Nephron (organoid): ENCODE measurements at regions not wholly inside any gene's neighbourhood (a gene's known extent, or its start where the extent isn't known, plus 50 kb on each side); places are given as distances from the start of the nearest gene placed in this dataset.
"Not testable (repeated sequence)": the region's sequence is repeated elsewhere in the genome, so short reads cannot be mapped to it uniquely, and the experiment has no call there.

ENCODE experiments used
- H3K27ac Mint-ChIP-seq, 3 experiments: 2 replicates each; pipeline ENCODE4 v1.8.0; 2020; ENCODE audit warnings: mixed read lengths in 3 of 3, mild to moderate bottlenecking in 2 of 3, moderate library complexity in 1 of 3
- H3K27me3 Mint-ChIP-seq: 2 replicates; pipeline ENCODE4 v1.8.0; 2021; ENCODE audit warnings: low read depth, mild to moderate bottlenecking, moderate library complexity, mixed read lengths
- H3K36me3 Mint-ChIP-seq: 2 replicates; pipeline ENCODE4 v1.8.0; 2020; ENCODE audit warnings: low read depth, mixed read lengths
- H3K4me1 Mint-ChIP-seq: 2 replicates; pipeline ENCODE4 v1.8.0; 2020; ENCODE audit warnings: mixed read lengths
- H3K4me3 Mint-ChIP-seq, 3 experiments: 2 replicates each; pipeline ENCODE4 v1.8.0; 2020; ENCODE audit warnings: mild to moderate bottlenecking in 3 of 3, mixed read lengths in 3 of 3, moderate library complexity in 2 of 3
- H3K9me3 Mint-ChIP-seq: 2 replicates; pipeline ENCODE4 v1.8.0; 2020; ENCODE audit warnings: mixed read lengths
- CTCF ChIP-seq, 3 experiments: fragments of 200-600 bp; sonication (generic); IDR thresholded peaks; one replicate each; pipeline ENCODE4 v1.5.0; 2021; ENCODE audit warnings: antibody characterized with exemption in 3 of 3; ENCODE audit not compliant: unreplicated experiment in 3 of 3

GRCh38 chr14:56004323-56004722 lies 113.9 kb upstream of the PELI2 start:
- Mint-ChIP-seq H3K27me3 (peaks cover 7% of the 10 kb centered on the region), H3K9me3 (peaks cover 15% of the 10 kb centered on the region), H3K27ac (peak overlapping the region; percentile 84 to 89 (median 84)), H3K36me3 (no peaks in the 10 kb centered on the region), H3K4me3 (no peak overlapping the region), H3K4me1 (peaks cover 22% of the 10 kb centered on the region)
- TF ChIP-seq CTCF (IDR thresholded peaks at IDR 0.05; ENCODE audit: unreplicated experiment in 3 of 3) = no peak

DNA sequence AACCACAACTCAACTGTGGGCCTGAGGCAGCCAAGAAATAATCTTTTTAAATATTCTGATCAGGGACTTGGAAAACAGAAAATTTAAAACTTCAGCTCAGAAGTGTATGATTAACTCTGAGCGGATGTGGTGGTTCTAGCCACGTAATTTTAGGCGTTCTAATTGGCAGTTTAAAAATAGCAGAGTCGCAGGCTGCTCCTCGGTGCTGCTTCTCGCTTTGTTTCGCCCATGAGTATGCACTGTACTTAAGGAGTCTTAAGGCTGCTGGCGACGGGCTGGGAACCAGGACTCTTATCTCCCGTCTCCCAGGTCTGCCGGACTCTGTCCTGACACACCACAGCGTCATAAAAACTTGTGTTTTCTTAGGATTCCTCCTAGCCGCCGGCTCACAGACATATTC lies 113.4 kb upstream of the PELI2 start:
- Mint-ChIP-seq H3K27ac (peak overlapping the region; percentile 84 to 89 (median 84)), H3K9me3 (peaks cover 18% of the 10 kb centered on the region), H3K4me3 (peak overlapping the region in 2 of 3 experiments; percentile 55 to 61), H3K4me1 (peaks cover 22% of the 10 kb centered on the region), H3K36me3 (no peaks in the 10 kb centered on the region), H3K27me3 (peaks cover 7% of the 10 kb centered on the region)
- TF ChIP-seq CTCF (IDR thresholded peaks at IDR 0.05; ENCODE audit: unreplicated experiment in 3 of 3) = no peak

- Mint-ChIP-seq H3K27me3 (peaks cover 7% of the 10 kb centered on the region), H3K27ac (peak overlapping the region; percentile 84 to 89 (median 84)), H3K4me1 (peaks cover 22% of the 10 kb centered on the region), H3K36me3 (no peaks in the 10 kb centered on the region), H3K4me3 (peak overlapping the region; percentile 37 to 61 (median 55)), H3K9me3 (peaks cover 18% of the 10 kb centered on the region)
- TF ChIP-seq CTCF (IDR thresholded peaks at IDR 0.05; ENCODE audit: unreplicated experiment in 3 of 3) = no peak
Observed at GRCh38 chr14:56005191-56006053, 112.8 kb upstream of the PELI2 start.

DNA sequence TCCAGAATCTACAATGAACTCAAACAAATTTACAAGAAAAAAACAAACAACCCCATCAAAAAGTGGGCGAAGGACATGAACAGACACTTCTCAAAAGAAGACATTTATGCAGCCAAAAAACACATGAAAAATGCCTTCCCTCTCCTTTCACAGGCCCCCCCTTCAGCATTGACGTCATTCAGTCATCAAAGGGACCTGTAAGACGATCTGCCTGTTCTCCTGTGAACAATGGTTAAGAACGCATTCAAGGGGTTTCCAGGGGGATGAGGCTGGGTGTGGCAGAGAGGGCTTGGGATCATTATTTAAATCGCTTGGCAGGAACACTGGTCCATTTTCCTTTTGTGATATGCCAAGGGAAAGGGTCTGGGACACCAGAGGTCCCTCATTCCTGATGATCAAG lies 110.7 kb upstream of the PELI2 start:
- H3K4me3 Mint-ChIP-seq, H3K27ac Mint-ChIP-seq, H3K36me3 Mint-ChIP-seq: not testable (repeated sequence)
- Mint-ChIP-seq H3K9me3 (peaks cover 22% of the 10 kb centered on the region), H3K4me1 (peaks cover 22% of the 10 kb centered on the region), H3K27me3 (peaks cover 11% of the 10 kb centered on the region)

DNA sequence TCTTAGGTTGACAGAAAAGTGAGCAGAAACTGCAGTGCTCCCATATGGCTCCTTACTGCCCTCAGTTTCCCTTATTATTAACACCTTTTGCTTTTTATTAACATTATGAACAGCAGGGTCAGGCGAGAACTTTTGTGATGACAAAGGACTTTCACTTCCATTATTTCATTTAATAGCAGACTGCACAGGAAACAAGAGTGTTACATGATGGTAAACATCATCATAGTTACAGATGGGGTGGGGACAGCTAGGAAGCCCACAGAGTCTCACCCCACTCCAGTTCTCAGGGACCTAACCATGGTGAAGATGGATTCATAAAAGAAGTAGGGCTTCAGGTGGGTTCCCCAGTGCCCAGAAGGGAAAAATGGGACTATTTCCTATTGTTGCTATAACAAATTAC lies 110.1 kb upstream of the PELI2 start:
- H3K27ac Mint-ChIP-seq = no peak overlapping the region
- no peak overlapping the region for H3K4me3 Mint-ChIP-seq
- TF ChIP-seq CTCF (IDR thresholded peaks at IDR 0.05; ENCODE audit: unreplicated experiment in 3 of 3) = no peak
- peaks cover 25% of the 10 kb centered on the region for H3K9me3 Mint-ChIP-seq
- H3K4me1 Mint-ChIP-seq = peaks cover 22% of the 10 kb centered on the region
- no peaks in the 10 kb centered on the region for H3K36me3 Mint-ChIP-seq
- peaks cover 11% of the 10 kb centered on the region for H3K27me3 Mint-ChIP-seq

GRCh38 chr14:56008661-56009060 lies 109.5 kb upstream of the PELI2 start:
- H3K9me3 Mint-ChIP-seq = peaks cover 26% of the 10 kb centered on the region
- H3K4me1 Mint-ChIP-seq = peaks cover 22% of the 10 kb centered on the region
- H3K27ac Mint-ChIP-seq, H3K36me3 Mint-ChIP-seq, H3K4me3 Mint-ChIP-seq: not testable (repeated sequence)
- H3K27me3 Mint-ChIP-seq = peaks cover 11% of the 10 kb centered on the region

DNA sequence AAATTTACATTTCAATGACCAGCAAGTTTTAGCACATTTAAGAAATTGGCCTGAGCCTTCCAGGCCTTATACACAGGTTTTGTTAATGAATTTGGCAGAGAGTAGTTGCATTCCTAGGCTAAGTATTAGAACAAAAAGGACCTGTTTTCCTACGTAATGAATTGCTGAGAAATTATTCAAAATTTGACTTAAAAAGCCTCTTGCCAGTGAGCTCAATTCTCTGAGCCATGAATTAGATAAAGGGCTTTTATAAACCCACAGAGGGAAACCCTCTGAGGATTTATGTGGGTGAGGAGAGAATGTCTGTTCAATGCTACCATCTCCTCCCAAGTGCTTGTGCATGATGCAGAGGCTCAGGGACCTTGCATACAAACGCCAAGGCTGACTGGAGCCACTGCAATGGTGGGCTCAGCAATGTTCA lies 94.5 kb upstream of the PELI2 start:
- Mint-ChIP-seq H3K9me3 (peaks cover 8% of the 10 kb centered on the region), H3K27ac (no peak overlapping the region), H3K36me3 (peaks cover 3% of the 10 kb centered on the region), H3K4me1 (peaks cover 13% of the 10 kb centered on the region), H3K27me3 (no peaks in the 10 kb centered on the region), H3K4me3 (no peak overlapping the region)
- TF ChIP-seq CTCF (IDR thresholded peaks at IDR 0.05; ENCODE audit: unreplicated experiment in 3 of 3) = no peak
